Coronary artery (tissue), 2 donors: ENCODE measurements at regions not wholly inside any gene's neighbourhood (a gene's known extent, or its start where the extent isn't known, plus 50 kb on each side); places are given as distances from the start of the nearest gene placed in this dataset.

Source experiments
- DNase-seq: peaks from one replicate; pipeline ENCODE4 v3.0.0-alpha.2; 2017; ENCODE audit warnings: low spot score
- H3K27ac ChIP-seq, 2 donors: fragments of 200-600 bp; sonication (generic); one replicate each; pipeline ENCODE4 v1.5.1; 2016 to 2019
- H3K4me3 ChIP-seq: fragments of 200-600 bp; sonication (generic); 2 replicates; pipeline ENCODE4 v1.5.1; 2016; ENCODE audit warnings: mild to moderate bottlenecking, moderate library complexity
- TF ChIP-seq, protein P1 (sequence below): fragments of 200-600 bp; sonication (generic); IDR thresholded peaks from one replicate; pipeline ENCODE4 v1.5.1; 2019; ENCODE audit warnings: antibody characterized with exemption

DNA sequence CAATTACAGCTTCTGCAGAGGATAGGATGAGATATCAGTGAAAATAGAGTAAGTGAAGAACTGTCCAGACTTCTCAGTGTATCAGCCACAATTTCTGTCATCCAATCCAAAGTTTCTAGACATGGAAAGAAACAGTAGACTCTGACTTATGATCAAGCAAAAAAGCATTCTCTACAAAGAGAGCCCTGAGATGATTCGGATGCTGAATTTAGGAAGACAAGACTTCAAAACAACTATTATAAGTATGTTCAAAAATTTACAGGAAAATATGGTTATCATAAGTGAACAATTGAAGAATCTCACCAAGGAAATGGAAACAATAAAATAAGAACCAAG lies 238.2 kb upstream of the IRS2 start:
- Histone ChIP-seq H3K4me3 (no peak overlapping the region), H3K27ac (peak overlapping the region; percentile 83 to 88)
- TF ChIP-seq, protein P1, sequence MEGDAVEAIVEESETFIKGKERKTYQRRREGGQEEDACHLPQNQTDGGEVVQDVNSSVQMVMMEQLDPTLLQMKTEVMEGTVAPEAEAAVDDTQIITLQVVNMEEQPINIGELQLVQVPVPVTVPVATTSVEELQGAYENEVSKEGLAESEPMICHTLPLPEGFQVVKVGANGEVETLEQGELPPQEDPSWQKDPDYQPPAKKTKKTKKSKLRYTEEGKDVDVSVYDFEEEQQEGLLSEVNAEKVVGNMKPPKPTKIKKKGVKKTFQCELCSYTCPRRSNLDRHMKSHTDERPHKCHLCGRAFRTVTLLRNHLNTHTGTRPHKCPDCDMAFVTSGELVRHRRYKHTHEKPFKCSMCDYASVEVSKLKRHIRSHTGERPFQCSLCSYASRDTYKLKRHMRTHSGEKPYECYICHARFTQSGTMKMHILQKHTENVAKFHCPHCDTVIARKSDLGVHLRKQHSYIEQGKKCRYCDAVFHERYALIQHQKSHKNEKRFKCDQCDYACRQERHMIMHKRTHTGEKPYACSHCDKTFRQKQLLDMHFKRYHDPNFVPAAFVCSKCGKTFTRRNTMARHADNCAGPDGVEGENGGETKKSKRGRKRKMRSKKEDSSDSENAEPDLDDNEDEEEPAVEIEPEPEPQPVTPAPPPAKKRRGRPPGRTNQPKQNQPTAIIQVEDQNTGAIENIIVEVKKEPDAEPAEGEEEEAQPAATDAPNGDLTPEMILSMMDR = no peak
- no peak for DNase-seq

DNA sequence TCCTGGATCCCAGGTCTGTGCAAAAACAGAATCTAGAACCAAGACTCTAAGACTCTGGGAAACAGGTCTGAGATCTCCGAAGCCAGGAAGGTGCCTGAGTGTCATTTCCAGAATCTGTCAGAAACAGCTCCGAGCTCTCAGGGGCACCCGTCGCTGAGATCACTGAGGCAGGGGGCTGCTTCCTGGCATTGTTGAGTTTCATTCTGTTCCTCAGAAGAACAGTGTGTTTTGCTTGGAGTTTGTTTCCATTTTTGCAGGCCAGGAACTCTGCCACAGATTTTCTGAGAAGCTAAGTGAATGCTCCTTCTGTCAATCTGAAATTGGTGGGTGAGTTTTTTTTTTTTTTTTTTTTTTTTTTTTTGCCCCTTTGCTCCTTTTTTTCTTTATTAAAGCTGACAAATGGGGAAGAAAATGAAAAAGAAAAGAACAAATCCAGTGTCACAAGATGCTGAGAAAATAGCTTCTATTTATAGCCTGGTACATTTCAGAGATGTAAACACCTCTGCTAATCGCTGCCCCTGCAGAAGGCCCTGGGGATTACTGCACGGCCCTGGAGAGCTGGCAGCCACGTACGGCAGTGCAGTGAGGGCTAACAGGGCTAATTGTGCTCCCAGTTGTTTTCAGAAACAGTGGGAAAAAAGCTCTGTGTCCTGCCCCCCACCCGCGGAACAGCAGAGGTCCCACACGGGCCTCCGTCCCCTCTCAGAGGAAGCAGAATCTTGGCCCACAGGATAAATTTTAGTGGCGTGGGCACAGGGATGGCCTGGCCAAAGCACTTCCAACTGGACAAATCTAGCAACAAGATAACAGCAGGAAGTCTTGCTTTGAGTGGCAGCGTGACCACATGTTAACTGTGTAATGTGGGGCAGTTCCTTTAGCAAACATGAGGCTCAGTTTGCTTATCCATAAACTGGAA lies 237.6 kb upstream of the IRS2 start:
- Histone ChIP-seq H3K4me3 (peak overlapping the region; percentile 24), H3K27ac (peak overlapping the region; percentile 88)
- TF ChIP-seq, protein P1 = no peak
- peak; percentile 83 for DNase-seq

DNA sequence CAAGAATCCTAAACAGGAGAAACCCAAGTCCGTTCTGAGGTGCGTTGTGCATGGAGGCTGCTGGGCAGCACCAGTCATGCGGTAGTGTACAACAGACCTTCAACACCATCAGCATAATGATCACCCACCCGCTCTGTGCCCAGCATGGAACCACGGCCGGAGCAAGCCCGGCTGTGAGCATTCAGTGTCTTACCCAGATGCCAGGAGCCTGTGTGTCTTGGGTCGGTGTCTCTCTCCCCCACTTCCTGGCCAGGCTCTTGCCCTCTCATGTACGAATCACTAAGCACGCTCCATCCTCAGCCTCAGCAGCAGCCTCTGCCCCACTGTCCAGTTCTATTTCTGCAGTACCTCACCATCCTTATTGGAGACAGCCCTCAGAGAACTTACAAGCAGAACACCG lies 231.6 kb upstream of the IRS2 start:
- TF ChIP-seq, protein P1 = no peak
- no peak for DNase-seq
- Histone ChIP-seq H3K4me3 (peak overlapping the region; percentile 35), H3K27ac (no peak overlapping the region)

DNA sequence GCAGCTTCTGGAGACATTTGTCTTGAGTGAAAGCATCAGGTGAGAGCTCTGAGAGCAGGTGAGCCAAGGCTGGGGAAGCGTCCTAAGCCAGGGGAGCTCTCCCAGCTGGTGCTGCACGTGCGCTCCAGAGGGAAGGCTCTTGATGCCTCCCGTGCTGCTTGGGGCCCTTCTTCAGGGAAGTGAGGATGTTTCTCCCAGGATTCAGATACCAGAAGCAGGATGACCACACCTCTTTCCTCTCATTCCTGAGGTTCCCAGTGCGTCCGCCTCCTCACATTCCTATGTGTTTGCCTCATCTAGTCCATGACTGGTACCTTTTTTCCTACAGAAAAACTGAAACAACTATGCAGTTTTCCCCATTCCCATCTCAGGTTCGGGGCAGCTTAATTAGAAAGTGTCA lies 231.0 kb upstream of the IRS2 start:
- H3K27ac ChIP-seq = no peak overlapping the region
- peak overlapping the region; percentile 35 for H3K4me3 ChIP-seq
- TF ChIP-seq, protein P1 = no peak
- DNase-seq = no peak

DNA sequence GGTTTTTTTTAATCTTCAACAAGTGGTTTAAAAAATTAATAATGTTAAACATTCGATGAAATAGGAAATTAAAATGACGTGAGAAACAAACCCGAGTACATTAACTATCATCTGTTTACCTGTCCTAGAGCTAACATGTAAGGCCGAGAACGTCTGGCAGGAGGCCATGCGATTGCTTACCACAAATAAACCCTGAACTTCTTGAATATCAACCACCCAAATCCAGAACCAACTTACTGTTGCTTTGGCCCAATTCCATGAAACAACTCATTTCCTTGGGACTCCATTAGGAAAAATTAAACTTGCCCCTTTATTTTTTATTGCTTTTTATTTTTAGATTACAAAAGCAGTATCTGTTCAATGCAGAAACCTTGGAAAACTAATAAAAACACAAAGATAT lies 228.9 kb upstream of the IRS2 start:
- DNase-seq = no peak
- Histone ChIP-seq H3K27ac (no peak overlapping the region), H3K4me3 (no peak overlapping the region)
- TF ChIP-seq, protein P1 = no peak

DNA sequence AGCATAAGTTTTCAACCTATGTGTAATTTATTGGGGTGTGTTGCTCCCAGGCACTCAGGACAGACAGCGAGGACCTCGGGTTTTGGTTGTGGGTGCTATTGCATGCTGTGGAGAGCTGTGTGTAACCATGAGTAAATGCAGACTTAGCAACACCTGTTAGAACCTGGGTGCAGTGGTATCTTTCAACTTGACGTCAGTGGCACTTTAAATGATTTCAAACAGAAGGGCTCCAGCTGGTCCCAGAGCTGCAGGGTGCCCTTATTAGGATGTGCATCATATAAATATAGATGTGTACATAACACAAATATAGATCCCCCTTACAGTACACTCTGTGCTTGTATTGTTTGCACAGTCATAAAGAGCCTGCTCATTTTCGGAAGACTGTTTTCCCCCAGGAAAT lies 228.3 kb upstream of the IRS2 start:
- H3K27ac ChIP-seq = no peak overlapping the region
- TF ChIP-seq, protein P1 = no peak
- no peak overlapping the region for H3K4me3 ChIP-seq
- DNase-seq = no peak

DNA sequence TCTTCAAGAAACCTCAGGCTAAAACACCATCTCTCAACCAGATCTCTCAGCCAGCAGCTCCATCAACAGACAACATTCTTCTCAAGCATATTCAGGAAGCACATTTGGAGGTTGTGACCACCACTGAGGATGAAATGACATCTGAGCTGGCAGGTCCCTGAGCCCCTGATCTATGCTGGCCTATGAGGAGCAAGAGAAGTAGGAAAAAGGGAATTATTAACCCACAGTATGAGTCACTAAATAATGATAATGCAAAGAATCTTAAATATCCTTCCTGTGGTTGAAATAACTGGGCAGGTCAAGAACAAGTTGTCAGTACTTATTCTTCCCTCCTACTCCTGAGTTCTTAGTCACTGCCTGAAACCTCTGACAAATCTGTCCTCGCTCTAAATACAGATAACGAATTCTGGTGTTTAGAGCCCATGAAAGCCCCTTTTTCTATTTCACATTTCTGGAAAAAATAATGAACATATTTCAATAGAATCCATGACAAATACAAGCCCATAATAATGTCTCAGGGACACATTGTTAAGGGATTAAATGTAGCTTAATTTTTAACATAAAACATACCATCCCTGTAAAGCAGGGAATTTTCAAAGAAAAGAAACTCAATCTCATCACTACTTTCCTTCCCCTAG lies 225.8 kb upstream of the IRS2 start:
- no peak for DNase-seq
- no peak overlapping the region for H3K27ac ChIP-seq
- H3K4me3 ChIP-seq = no peak overlapping the region
- TF ChIP-seq, protein P1 = no peak
